NCI-H2107 treated with DMSO at 0.1 percent for 48 hours (cell line): ENCODE measurements at regions not wholly inside any gene's neighbourhood (a gene's known extent, or its start where the extent isn't known, plus 50 kb on each side); places are given as distances from the start of the nearest gene placed in this dataset.

ENCODE experiments used
- DNase-seq: peaks from one replicate; lab custom pipeline; 2025; ENCODE audit not compliant: unreplicated experiment; lab: John Stamatoyannopoulos, UW

- DNase-seq = no peak
Observed at GRCh38 chr2:19614066-19614465, 255.6 kb upstream of the OSR1 start.

GRCh38 chr2:19611491-19612332 is 253.3 kb upstream of the OSR1 start:
- DNase-seq = no peak

GRCh38 chr2:19609266-19609665 is 250.8 kb upstream of the OSR1 start:
- no peak for DNase-seq

- no peak for DNase-seq
Observed at GRCh38 chr2:19607931-19608771, 249.7 kb upstream of the OSR1 start.

GRCh38 chr2:19607400-19607799 is 249.0 kb upstream of the OSR1 start:
- DNase-seq = no peak

- DNase-seq = no peak
Observed at GRCh38 chr2:19600982-19601381, 242.6 kb upstream of the OSR1 start.

- DNase-seq = no peak
Observed at GRCh38 chr2:19600506-19600905, 242.1 kb upstream of the OSR1 start.

GRCh38 chr2:19598971-19599370 is 240.5 kb upstream of the OSR1 start:
- DNase-seq = no peak

GRCh38 chr2:19592197-19592596 is 233.8 kb upstream of the OSR1 start:
- DNase-seq = no peak

GRCh38 chr2:19589791-19590190 is 231.4 kb upstream of the OSR1 start:
- DNase-seq = no peak

GRCh38 chr2:19580830-19581229 is 222.4 kb upstream of the OSR1 start:
- DNase-seq = no peak

GRCh38 chr2:19580264-19580663 is 221.8 kb upstream of the OSR1 start:
- no peak for DNase-seq

GRCh38 chr2:19579461-19579860 is 221.0 kb upstream of the OSR1 start:
- no peak for DNase-seq

- DNase-seq = no peak
Observed at GRCh38 chr2:19577723-19578122, 219.3 kb upstream of the OSR1 start.

- no peak for DNase-seq
Observed at GRCh38 chr2:19576411-19576810, 218.0 kb upstream of the OSR1 start.

- DNase-seq = no peak
Observed at GRCh38 chr2:19575641-19576040, 217.2 kb upstream of the OSR1 start.

- no peak for DNase-seq
Observed at GRCh38 chr2:19574778-19575260, 216.4 kb upstream of the OSR1 start.

GRCh38 chr2:19573784-19574183 is 215.4 kb upstream of the OSR1 start:
- no peak for DNase-seq

- DNase-seq = no peak
Observed at GRCh38 chr2:19571773-19572172, 213.3 kb upstream of the OSR1 start.

- no peak for DNase-seq
Observed at GRCh38 chr2:19569300-19569791, 210.9 kb upstream of the OSR1 start.

GRCh38 chr2:19568809-19569208 is 210.4 kb upstream of the OSR1 start:
- DNase-seq = no peak

- no peak for DNase-seq
Observed at GRCh38 chr2:19560785-19561184, 202.4 kb upstream of the OSR1 start.
